ENCODE measurements at regions not wholly inside any gene's neighbourhood (a gene's known extent, or its start where the extent isn't known, plus 50 kb on each side); places are given as distances from the start of the nearest gene placed in this dataset.

GRCh38 chr15:66894986-66895780 lies 170.2 kb upstream of the SMAD3 start:
- TF ChIP-seq CTCF (IDR thresholded peaks at IDR 0.05), result no peak
- no peak for DNase-seq (ENCODE audit: low spot score)
- ATAC-seq (ENCODE audit: low FRiP score), result no peak

GRCh38 chr15:66895794-66896453 lies 169.5 kb upstream of the SMAD3 start:
- ATAC-seq (ENCODE audit: low FRiP score) (no peak), DNase-seq (ENCODE audit: low spot score) (no peak)
- no peak for TF ChIP-seq CTCF (IDR thresholded peaks at IDR 0.05)

GRCh38 chr15:66896611-66897010 lies 168.8 kb upstream of the SMAD3 start:
- DNase-seq (ENCODE audit: low spot score) (no peak), ATAC-seq (ENCODE audit: low FRiP score) (no peak)
- TF ChIP-seq CTCF (IDR thresholded peaks at IDR 0.05), result no peak

GRCh38 chr15:66897416-66897815 lies 168.0 kb upstream of the SMAD3 start:
- ATAC-seq (ENCODE audit: low FRiP score) (peak; percentile 32), DNase-seq (ENCODE audit: low spot score) (no peak)
- no peak for TF ChIP-seq CTCF (IDR thresholded peaks at IDR 0.05)

GRCh38 chr15:66897971-66898370 lies 167.4 kb upstream of the SMAD3 start:
- TF ChIP-seq CTCF (IDR thresholded peaks at IDR 0.05), result no peak
- DNase-seq (ENCODE audit: low spot score) (no peak), ATAC-seq (ENCODE audit: low FRiP score) (no peak)

GRCh38 chr15:66898656-66899386 lies 166.6 kb upstream of the SMAD3 start:
- no peak for TF ChIP-seq CTCF (IDR thresholded peaks at IDR 0.05)
- ATAC-seq (ENCODE audit: low FRiP score) (no peak), DNase-seq (ENCODE audit: low spot score) (no peak)

All from omental fat pad (tissue), 3 donors.